B cell (primary cell): ENCODE measurements at regions not wholly inside any gene's neighbourhood (a gene's known extent, or its start where the extent isn't known, plus 50 kb on each side); places are given as distances from the start of the nearest gene placed in this dataset.

ENCODE experiments used
- ATAC-seq: fragments of 200-7000 bp; cut with Tn5 transposase; one replicate; pipeline ENCODE4 v1.10.0; 2021; ENCODE audit warnings: low read depth, mild to moderate bottlenecking, moderate number of reproducible peaks, moderate library complexity
- CTCF ChIA-PET: fragments of 350-600 bp; sonication (Branson Sonifier 250); formaldehyde crosslinking; loops from one replicate; lab custom pipeline; 2021; ENCODE audit warnings: antibody characterized with exemption, inconsistent platforms; lab: Charles Lee
- POLR2A ChIA-PET: fragments of 350-600 bp; sonication (Branson Sonifier 250); formaldehyde crosslinking; loops from one replicate; lab custom pipeline; 2021; ENCODE audit warnings: antibody characterized with exemption; lab: Charles Lee
- DNase-seq: peaks from one replicate; pipeline ENCODE4 v3.0.0; 2013
- H2AFZ ChIP-seq: 2 replicates; pipeline ENCODE4 v1.6.1; 2012; ENCODE audit warnings: mild to moderate bottlenecking, low read depth, low read length; ENCODE audit not compliant: insufficient read depth, poor library complexity, severe bottlenecking
- H3K27ac ChIP-seq, 2 donors: 1 replicate in 1 of 2; 2 replicates in 1 of 2; pipeline ENCODE4 v1.5.1; 2012 to 2013; ENCODE audit warnings: low read length in 2 of 2, mild to moderate bottlenecking in 2 of 2, moderate library complexity in 1 of 2
- H3K27me3 ChIP-seq, 4 experiments: fragments of 200-600 bp in 1 of 4; sonication (generic) in 1 of 4; replicated peaks in 1 of 4; 1 replicate in 2 of 4; 2 replicates in 2 of 4; pipeline versions ENCODE4 v1.6.1 to v1.7.0; 2013 to 2016; ENCODE audit warnings: low read length in 3 of 4, mild to moderate bottlenecking in 2 of 4, mixed read lengths in 1 of 4, moderate library complexity in 1 of 4; ENCODE audit not compliant: insufficient read depth in 4 of 4, control insufficient read depth in 3 of 4; ENCODE audit errors: control extremely low read depth in 1 of 4
- H3K36me3 ChIP-seq, 2 experiments: replicated peaks in 1 of 2; 1 replicate in 1 of 2; 2 replicates in 1 of 2; pipeline versions ENCODE4 v1.6.1 to v1.7.1; 2013; ENCODE audit warnings: low read length in 1 of 2; ENCODE audit not compliant: insufficient read depth in 2 of 2, control insufficient read depth in 1 of 2; ENCODE audit errors: control extremely low read depth in 1 of 2, extremely low read depth in 1 of 2
- H3K4me1 ChIP-seq, 2 donors: fragments of 200-600 bp in 1 of 2; sonication (generic) in 1 of 2; 1 replicate in 1 of 2; 2 replicates in 1 of 2; pipeline versions ENCODE4 v1.5.1 to v1.6.1; 2013 to 2017; ENCODE audit warnings: low read length in 2 of 2; ENCODE audit not compliant: control insufficient read depth in 2 of 2, insufficient read depth in 2 of 2
- H3K4me2 ChIP-seq: replicated peaks from 2 replicates; pipeline ENCODE3; 2012; ENCODE audit warnings: mild to moderate bottlenecking, low read depth, low read length; ENCODE audit not compliant: poor library complexity, severe bottlenecking
- H3K4me3 ChIP-seq, 5 experiments: fragments of 200-600 bp in 1 of 5; sonication (generic) in 1 of 5; 1 replicate in 3 of 5; 2 replicates in 2 of 5; pipeline versions ENCODE4 v1.5.1 to v1.7.0; 2011 to 2016; ENCODE audit warnings: low read length in 4 of 5, mild to moderate bottlenecking in 4 of 5, low read depth in 2 of 5, control low read depth in 1 of 5, moderate library complexity in 1 of 5; ENCODE audit not compliant: insufficient read depth in 1 of 5; ENCODE audit errors: control extremely low read depth in 1 of 5, extremely low read depth in 1 of 5
- H3K79me2 ChIP-seq: fragments of 200-600 bp; sonication (generic); one replicate; pipeline ENCODE4 v1.6.0; 2016; ENCODE audit warnings: low read length; ENCODE audit not compliant: control insufficient read depth, insufficient read depth
- H3K9ac ChIP-seq: fragments of 200-600 bp; sonication (generic); 2 replicates; pipeline ENCODE4 v1.6.1; 2017; ENCODE audit warnings: mild to moderate bottlenecking, low read length, moderate library complexity
- H3K9me3 ChIP-seq, 3 donors: one replicate each; pipeline versions ENCODE4 v1.6.1 to v1.7.1; 2013; ENCODE audit warnings: low read length in 2 of 3; ENCODE audit not compliant: control insufficient read depth in 2 of 3, insufficient read depth in 1 of 3; ENCODE audit errors: control extremely low read depth in 1 of 3
- H4K20me1 ChIP-seq: 2 replicates; pipeline ENCODE4 v1.6.0; 2012; ENCODE audit warnings: mild to moderate bottlenecking, low read length; ENCODE audit not compliant: insufficient read depth, control insufficient read depth, poor library complexity, severe bottlenecking
- H3K27ac Mint-ChIP-seq: one replicate; pipeline ENCODE4 v1.8.0; 2021; ENCODE audit warnings: mixed read lengths
- H3K27me3 Mint-ChIP-seq: one replicate; pipeline ENCODE4 v1.8.0; 2021; ENCODE audit warnings: mixed read lengths
- H3K4me1 Mint-ChIP-seq: one replicate; pipeline ENCODE4 v1.8.0; 2021; ENCODE audit warnings: mixed read lengths
- H3K4me3 Mint-ChIP-seq: one replicate; pipeline ENCODE4 v1.8.0; 2021; ENCODE audit warnings: mixed read lengths
- H3K9me3 Mint-ChIP-seq: one replicate; pipeline ENCODE4 v1.8.0; 2022; ENCODE audit warnings: mixed read lengths; ENCODE audit not compliant: insufficient read depth
- EZH2 ChIP-seq: IDR thresholded peaks from 2 replicates; pipeline ENCODE4 v1.6.1; 2012; ENCODE audit warnings: borderline replicate concordance, low read depth, mild to moderate bottlenecking, moderate library complexity, low read length; ENCODE audit not compliant: insufficient read depth, poor library complexity, severe bottlenecking
- WGBS: methylation state at CpG from one replicate; pipeline ENCODE4 v1.1.5; 2013; ENCODE audit warnings: missing lambda C conversion rate; ENCODE audit not compliant: insufficient coverage; 5-methylcytosine and 5-hydroxymethylcytosine counted together
- intact Hi-C: fragments of 100-400 bp; cut with micrococcal nuclease; formaldehyde crosslinking; loops from one replicate; pipeline ENCODE4 v1.10.0; 2022
- TF ChIP-seq, protein P1 (sequence below): fragments of 200-600 bp; IDR thresholded peaks from one replicate; pipeline ENCODE4 v1.8.0; 2022; ENCODE audit warnings: antibody characterized with exemption, mild to moderate bottlenecking

DNA sequence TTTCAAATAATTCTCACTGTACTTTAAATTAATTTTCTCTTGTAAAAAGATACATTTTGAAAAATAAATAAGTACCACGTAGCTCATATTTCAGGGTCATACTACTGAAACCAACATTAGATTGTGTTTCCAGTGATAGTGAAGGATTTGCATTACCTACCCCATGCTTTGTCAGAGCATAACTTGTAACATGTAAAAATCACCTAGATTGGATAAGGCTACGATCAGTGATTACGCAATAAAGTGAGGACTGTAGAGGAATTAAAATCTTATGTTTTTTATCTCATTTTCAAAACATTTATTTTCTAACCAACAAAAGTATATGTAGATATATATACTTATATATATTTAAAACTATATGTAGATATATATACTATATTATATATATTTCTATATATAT lies 89.4 kb upstream of the VRK2 start:
- no peak for ATAC-seq
- H3K36me3 ChIP-seq: no peaks in the 10 kb centered on the region
- CTCF ChIA-PET: no interaction called here
- Mint-ChIP-seq H3K27me3 (no peaks in the 10 kb centered on the region), H3K9me3 (no peaks in the 10 kb centered on the region), H3K4me1 (no peaks in the 10 kb centered on the region), H3K27ac (no peak overlapping the region), H3K4me3 (no peak overlapping the region)
- H3K9me3 ChIP-seq: no peaks in the 10 kb centered on the region
- H3K27me3 ChIP-seq: no peaks in the 10 kb centered on the region
- no peak overlapping the region for H3K4me3 ChIP-seq
- no peaks in the 10 kb centered on the region for H3K4me1 ChIP-seq
- H3K27ac ChIP-seq: no peak overlapping the region
- no peak overlapping the region for H3K9ac ChIP-seq
- DNase-seq: no peak
- no CpG with 5 or more reads among the region's 3 CpGs for WGBS
- H4K20me1 ChIP-seq: no peaks in the 10 kb centered on the region
- POLR2A ChIA-PET: no interaction called here
- intact Hi-C loops: no loop called here
- H3K4me2 ChIP-seq: no peak overlapping the region
- H3K79me2 ChIP-seq: no peaks in the 10 kb centered on the region
- no peak overlapping the region for H2AFZ ChIP-seq
- TF ChIP-seq EZH2: no peak
- TF ChIP-seq, protein P1, sequence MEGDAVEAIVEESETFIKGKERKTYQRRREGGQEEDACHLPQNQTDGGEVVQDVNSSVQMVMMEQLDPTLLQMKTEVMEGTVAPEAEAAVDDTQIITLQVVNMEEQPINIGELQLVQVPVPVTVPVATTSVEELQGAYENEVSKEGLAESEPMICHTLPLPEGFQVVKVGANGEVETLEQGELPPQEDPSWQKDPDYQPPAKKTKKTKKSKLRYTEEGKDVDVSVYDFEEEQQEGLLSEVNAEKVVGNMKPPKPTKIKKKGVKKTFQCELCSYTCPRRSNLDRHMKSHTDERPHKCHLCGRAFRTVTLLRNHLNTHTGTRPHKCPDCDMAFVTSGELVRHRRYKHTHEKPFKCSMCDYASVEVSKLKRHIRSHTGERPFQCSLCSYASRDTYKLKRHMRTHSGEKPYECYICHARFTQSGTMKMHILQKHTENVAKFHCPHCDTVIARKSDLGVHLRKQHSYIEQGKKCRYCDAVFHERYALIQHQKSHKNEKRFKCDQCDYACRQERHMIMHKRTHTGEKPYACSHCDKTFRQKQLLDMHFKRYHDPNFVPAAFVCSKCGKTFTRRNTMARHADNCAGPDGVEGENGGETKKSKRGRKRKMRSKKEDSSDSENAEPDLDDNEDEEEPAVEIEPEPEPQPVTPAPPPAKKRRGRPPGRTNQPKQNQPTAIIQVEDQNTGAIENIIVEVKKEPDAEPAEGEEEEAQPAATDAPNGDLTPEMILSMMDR: no peak

- Histone ChIP-seq H3K79me2 (no peaks in the 10 kb centered on the region), H3K9me3 (no peaks in the 10 kb centered on the region), H2AFZ (no peak overlapping the region), H3K27me3 (no peaks in the 10 kb centered on the region), H3K4me2 (no peak overlapping the region), H3K4me3 (no peak overlapping the region), H3K27ac (no peak overlapping the region), H4K20me1 (no peaks in the 10 kb centered on the region), H3K36me3 (no peaks in the 10 kb centered on the region), H3K9ac (no peak overlapping the region), H3K4me1 (peaks cover 4 to 8% of the 10 kb centered on the region in 2 donors)
- intact Hi-C loops: no loop called here
- DNase-seq (no peak), ATAC-seq (no peak)
- WGBS: 100% methylated on average over 5 of the region's 7 CpGs
- TF ChIP-seq, protein P1: no peak
- TF ChIP-seq EZH2: no peak
- Mint-ChIP-seq H3K4me1 (peaks cover 6% of the 10 kb centered on the region), H3K27me3 (no peaks in the 10 kb centered on the region), H3K4me3 (no peak overlapping the region), H3K27ac (no peak overlapping the region), H3K9me3 (no peaks in the 10 kb centered on the region)
- ChIA-PET CTCF (no interaction called here), POLR2A (no interaction called here)
Measured at GRCh38 chr2:57959390-57959789, 87.2 kb upstream of the VRK2 start.
